Memory B cell (primary cell): ENCODE measurements at regions not wholly inside any gene's neighbourhood (a gene's known extent, or its start where the extent isn't known, plus 50 kb on each side); places are given as distances from the start of the nearest gene placed in this dataset.

ENCODE experiments used
- ATAC-seq: fragments of 150-1000 bp; cut with Tn5 transposase; 2 replicates; pipeline ENCODE4 v1.10.0; 2021; ENCODE audit warnings: low read depth, mild to moderate bottlenecking, moderate library complexity
- DNase-seq, 2 donors: peaks; one replicate each; pipeline ENCODE4 v3.0.0; 2022; ENCODE audit warnings: low spot score in 2 of 2
- H3K27ac Mint-ChIP-seq: one replicate; pipeline ENCODE4 v1.8.0; 2022; ENCODE audit warnings: mild to moderate bottlenecking, moderate library complexity, mixed read lengths
- H3K27me3 Mint-ChIP-seq: one replicate; pipeline ENCODE4 v1.8.0; 2022; ENCODE audit warnings: mixed read lengths
- H3K36me3 Mint-ChIP-seq: one replicate; pipeline ENCODE4 v1.8.0; 2022; ENCODE audit warnings: mild to moderate bottlenecking, mixed read lengths
- H3K4me1 Mint-ChIP-seq: one replicate; pipeline ENCODE4 v1.8.0; 2022; ENCODE audit warnings: mixed read lengths
- H3K4me3 Mint-ChIP-seq: one replicate; pipeline ENCODE4 v1.8.0; 2022; ENCODE audit warnings: mild to moderate bottlenecking, moderate library complexity, mixed read lengths
- H3K9me3 Mint-ChIP-seq: one replicate; pipeline ENCODE4 v1.8.0; 2022; ENCODE audit warnings: mixed read lengths

DNA sequence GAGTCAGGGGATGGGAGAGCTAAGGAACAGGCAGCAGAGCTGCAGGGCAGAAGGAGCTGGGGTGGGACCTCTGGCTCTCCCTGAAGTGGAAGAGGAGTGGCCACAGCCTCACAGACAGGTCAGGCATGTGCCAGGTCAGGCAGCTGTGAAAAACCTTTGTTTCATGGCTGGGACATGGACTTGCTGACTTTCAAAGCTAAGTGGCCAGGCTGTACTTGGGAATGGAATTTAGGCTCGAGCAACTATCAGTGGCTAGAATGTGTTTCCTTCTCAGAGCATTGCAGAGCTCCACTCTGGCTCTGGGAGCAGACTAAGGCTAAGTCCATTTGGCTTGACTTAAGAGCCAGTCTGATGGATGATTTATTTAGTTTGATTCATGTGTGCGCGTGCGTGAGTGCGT lies 385.1 kb downstream of the LMX1A start:
- DNase-seq (no peak), ATAC-seq (no peak)
- Mint-ChIP-seq H3K27ac (no peak overlapping the region), H3K4me3 (no peak overlapping the region), H3K4me1 (no peaks in the 10 kb centered on the region), H3K9me3 (peaks cover 2% of the 10 kb centered on the region), H3K36me3 (no peaks in the 10 kb centered on the region), H3K27me3 (no peaks in the 10 kb centered on the region)

DNA sequence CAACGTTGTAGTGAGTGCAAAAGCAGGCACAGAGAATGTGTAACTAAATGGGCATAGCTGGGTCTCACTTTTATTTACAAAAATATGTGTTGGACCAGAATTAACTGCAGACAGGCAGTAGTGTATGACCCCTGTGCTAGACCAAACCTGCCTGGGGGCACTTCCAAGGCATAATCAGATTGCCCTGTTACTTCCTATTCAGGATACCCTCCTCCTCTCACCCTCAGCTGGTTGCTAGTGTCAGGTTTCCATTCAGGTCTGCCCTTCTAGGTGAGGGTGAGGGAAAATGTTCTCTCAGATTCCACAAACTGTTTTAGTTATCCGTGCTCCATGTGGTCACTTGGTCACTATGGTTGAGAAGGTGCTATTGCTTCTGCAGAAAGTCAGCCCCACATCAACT lies 387.3 kb downstream of the LMX1A start:
- Mint-ChIP-seq H3K4me3 (no peak overlapping the region), H3K36me3 (no peaks in the 10 kb centered on the region), H3K4me1 (no peaks in the 10 kb centered on the region), H3K9me3 (peaks cover 2% of the 10 kb centered on the region), H3K27me3 (no peaks in the 10 kb centered on the region), H3K27ac (no peak overlapping the region)
- ATAC-seq (no peak), DNase-seq (no peak)

DNA sequence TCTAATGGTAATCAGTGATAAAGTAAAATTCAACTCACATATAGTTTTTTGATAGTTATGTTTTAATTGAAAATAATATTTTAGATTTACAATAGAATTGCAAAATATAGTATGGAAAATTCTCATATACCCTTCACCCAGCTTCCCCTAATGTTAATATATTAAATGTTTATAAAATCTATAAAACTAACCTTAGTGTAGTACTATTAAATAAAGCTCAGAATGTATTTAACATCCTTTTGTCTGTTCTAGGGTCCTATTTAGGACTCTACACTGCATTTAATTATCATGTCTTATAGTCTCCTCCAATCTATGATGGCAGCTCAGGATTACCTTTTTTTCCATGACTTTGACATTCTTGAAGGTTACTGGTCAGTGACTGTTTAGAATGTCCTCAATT lies 389.2 kb downstream of the LMX1A start:
- H3K27ac Mint-ChIP-seq, result no peak overlapping the region
- H3K9me3 Mint-ChIP-seq, result peaks cover 2% of the 10 kb centered on the region
- H3K4me1 Mint-ChIP-seq, result no peaks in the 10 kb centered on the region
- H3K36me3 Mint-ChIP-seq, result no peaks in the 10 kb centered on the region
- no peak overlapping the region for H3K4me3 Mint-ChIP-seq
- ATAC-seq (no peak), DNase-seq (no peak)
- H3K27me3 Mint-ChIP-seq, result no peaks in the 10 kb centered on the region

DNA sequence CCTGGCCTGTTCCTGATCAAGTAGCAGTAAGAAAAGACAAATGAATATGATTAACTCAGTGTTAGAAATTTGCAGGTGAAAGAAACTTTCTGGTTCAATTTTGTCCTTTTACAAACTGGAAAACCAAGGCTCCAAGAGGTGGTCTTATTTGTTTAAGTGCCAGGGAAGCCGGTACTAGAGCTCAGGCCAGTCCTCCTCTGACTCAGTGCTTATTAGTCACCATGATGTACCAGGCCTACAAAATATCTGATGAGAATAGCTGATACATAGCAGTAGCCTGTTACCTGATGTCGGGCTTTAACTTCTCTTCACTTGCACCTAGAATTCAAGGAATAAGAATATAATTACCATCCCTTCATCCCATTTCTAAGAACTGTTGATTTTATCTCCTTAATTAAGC lies 394.8 kb downstream of the LMX1A start:
- Mint-ChIP-seq H3K4me3 (no peak overlapping the region), H3K9me3 (peaks cover 3% of the 10 kb centered on the region), H3K27ac (no peak overlapping the region), H3K27me3 (no peaks in the 10 kb centered on the region), H3K4me1 (no peaks in the 10 kb centered on the region), H3K36me3 (no peaks in the 10 kb centered on the region)
- DNase-seq, result no peak
- ATAC-seq, result no peak

DNA sequence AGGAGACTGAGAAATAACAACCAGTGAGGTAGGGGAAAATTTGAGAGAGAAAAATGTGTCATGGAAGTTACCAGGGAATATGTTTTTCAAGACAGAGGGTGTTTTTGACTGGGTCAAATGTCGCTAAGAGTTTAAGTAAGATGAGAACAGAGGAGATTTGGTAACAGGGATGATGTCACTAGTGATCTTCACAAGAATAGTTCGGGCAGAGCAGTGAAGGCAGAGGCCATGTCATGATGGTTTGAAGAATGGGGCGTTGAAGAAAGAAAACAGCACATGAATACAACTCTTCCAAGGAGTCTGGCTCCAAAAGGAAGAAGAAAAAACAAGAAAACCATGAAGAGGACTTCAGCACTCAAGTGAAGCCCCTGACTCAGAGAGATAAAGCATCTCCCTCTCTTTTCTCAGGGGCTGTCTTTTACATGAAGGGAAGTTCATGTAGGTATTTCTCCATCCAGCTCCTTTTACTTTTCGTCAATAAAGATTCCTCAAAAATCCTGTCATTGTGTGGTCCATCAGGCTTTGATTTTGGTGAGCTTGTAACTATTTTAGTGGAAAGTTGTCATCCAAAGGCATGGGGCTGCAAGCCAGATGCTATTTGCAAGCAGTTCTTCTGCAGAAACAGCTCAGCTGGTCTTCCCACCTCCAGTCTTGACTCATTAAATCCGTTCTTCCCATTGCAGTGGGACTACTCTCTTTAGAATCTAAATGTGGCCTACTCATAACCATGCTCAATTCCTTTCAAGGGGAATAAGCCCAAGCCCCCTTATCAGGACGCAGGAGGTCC lies 397.3 kb downstream of the LMX1A start:
- Mint-ChIP-seq H3K9me3 (peaks cover 2% of the 10 kb centered on the region), H3K27me3 (no peaks in the 10 kb centered on the region), H3K4me1 (no peaks in the 10 kb centered on the region), H3K4me3 (no peak overlapping the region), H3K27ac (no peak overlapping the region), H3K36me3 (no peaks in the 10 kb centered on the region)
- ATAC-seq (no peak), DNase-seq (no peak)

DNA sequence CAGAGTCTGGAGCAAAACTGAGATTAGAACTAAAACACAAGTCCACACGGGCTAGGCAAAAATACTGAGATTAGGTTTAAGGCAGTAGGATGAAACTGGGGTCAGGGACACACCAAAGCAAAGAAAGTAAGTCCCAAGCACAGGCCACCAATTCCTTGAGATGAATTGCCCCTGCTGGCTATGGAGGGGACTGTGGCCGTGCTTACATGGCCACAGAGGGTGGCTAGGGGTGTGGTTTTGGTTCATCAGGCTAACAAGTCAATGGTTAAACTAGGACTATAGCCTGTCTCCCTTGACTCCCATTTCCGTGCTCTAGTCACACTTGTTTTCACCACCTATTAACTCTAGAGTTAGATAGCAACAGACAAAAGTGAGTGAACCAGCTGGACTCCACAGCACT lies 394.8 kb downstream of the PBX1 start:
- no peak for DNase-seq
- H3K4me3 Mint-ChIP-seq, result no peak overlapping the region
- H3K27me3 Mint-ChIP-seq, result no peaks in the 10 kb centered on the region
- no peak for ATAC-seq
- H3K4me1 Mint-ChIP-seq, result no peaks in the 10 kb centered on the region
- H3K36me3 Mint-ChIP-seq, result no peaks in the 10 kb centered on the region
- H3K9me3 Mint-ChIP-seq, result peaks cover 4% of the 10 kb centered on the region
- H3K27ac Mint-ChIP-seq, result no peak overlapping the region

DNA sequence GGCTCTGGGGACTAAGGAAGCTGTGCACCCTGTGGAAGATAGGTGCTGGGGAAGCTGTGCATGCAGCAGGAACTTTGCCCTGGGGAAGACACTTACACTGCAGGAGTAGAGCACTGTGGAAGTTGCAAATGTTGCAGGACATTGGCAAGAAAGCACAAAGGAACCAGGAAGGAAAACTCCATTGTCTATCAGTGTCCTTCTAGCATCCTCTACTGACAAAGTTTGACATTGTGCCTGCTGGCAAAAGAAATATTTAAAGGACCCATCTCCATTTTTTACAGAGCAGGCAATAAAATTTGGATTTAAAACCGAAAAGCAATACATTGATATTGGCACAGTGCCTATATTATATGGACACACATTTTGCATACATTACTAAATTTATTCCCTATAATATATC lies 394.1 kb downstream of the PBX1 start:
- no peak overlapping the region for H3K4me3 Mint-ChIP-seq
- no peak overlapping the region for H3K27ac Mint-ChIP-seq
- peaks cover 2% of the 10 kb centered on the region for H3K36me3 Mint-ChIP-seq
- no peak for ATAC-seq
- H3K27me3 Mint-ChIP-seq, result no peaks in the 10 kb centered on the region
- no peaks in the 10 kb centered on the region for H3K4me1 Mint-ChIP-seq
- peaks cover 7% of the 10 kb centered on the region for H3K9me3 Mint-ChIP-seq
- no peak for DNase-seq

DNA sequence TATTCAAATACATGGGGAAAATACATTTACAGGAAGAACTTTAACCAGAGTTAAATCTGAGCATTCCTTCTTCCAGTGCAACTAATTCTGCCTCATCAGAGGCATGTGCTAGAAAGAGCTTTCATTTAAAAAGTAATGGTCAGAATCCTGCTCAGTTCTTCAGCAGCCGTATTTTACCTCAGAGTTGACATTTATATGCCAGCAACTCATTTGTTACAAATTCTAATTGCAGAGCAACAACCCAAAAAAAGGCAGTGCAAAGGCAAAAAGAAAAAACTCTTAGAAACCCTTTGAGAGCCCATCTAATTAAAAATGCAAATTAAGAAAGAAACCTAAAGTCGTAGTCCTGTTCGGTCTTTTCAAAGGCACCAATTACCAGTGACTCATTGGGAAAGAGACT lies 392.5 kb downstream of the PBX1 start:
- H3K27me3 Mint-ChIP-seq, result no peaks in the 10 kb centered on the region
- H3K36me3 Mint-ChIP-seq, result peaks cover 2% of the 10 kb centered on the region
- no peak overlapping the region for H3K27ac Mint-ChIP-seq
- no peak overlapping the region for H3K4me3 Mint-ChIP-seq
- ATAC-seq, result no peak
- no peaks in the 10 kb centered on the region for H3K4me1 Mint-ChIP-seq
- H3K9me3 Mint-ChIP-seq, result peaks cover 15% of the 10 kb centered on the region
- DNase-seq, result no peak

DNA sequence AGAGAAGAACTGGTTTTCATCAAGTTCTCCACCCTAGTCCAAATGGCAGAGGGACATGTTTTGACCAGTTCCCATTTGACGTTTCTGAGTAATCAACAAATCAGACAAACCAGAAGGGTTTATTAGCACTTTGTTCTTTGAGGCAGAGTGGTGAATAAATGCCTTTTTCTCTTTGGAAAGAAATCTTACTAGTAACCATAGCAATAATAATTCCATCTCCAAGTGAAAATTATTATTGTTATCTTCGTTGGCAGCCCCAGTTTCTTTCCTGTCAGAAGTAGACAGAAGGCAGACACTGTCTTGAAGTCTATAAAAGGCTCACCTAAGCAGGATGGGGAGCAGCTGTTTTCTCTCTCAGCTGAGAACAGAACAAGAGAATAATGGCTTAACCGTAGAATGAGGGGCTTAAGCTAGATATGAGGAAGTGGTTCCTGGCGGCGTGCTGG lies 391.6 kb downstream of the PBX1 start:
- Mint-ChIP-seq H3K27me3 (no peaks in the 10 kb centered on the region), H3K27ac (no peak overlapping the region), H3K4me3 (no peak overlapping the region), H3K4me1 (no peaks in the 10 kb centered on the region), H3K9me3 (peaks cover 17% of the 10 kb centered on the region), H3K36me3 (peaks cover 2% of the 10 kb centered on the region)
- DNase-seq (no peak), ATAC-seq (no peak)

DNA sequence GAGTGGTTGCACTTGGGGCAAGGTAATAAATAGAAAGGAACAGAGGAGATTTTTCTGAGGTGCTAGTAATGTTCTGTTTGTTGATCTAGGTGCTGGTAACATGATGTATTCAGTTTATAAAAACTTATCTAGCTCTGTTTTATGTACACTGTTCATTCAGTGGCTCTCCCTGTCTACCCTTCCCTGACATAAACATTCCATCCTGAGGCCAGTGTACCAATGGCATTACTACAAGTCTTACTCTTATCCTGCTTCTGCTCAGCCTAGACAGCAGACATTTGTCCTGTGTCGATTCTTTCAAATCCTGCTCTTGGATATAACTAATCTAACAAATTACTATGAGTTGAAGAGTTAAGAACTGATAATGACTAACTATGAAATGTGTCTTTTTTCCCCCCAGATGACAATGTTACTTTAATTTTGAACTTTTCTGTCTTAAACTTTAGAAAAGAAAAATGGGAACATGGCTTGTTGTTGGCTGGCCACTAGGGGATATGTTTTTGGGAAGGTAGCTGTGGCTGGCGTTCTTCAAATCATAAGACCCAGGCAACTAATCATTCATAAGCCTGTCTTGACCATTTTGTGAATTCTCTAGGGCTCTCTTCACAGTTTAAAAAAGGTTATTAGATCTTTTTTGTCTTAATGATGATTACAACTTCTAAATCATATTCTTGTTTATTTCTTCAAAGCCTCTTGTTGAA lies 390.9 kb downstream of the PBX1 start:
- Mint-ChIP-seq H3K36me3 (peaks cover 2% of the 10 kb centered on the region), H3K27me3 (no peaks in the 10 kb centered on the region), H3K4me3 (no peak overlapping the region), H3K4me1 (no peaks in the 10 kb centered on the region), H3K9me3 (peaks cover 17% of the 10 kb centered on the region), H3K27ac (no peak overlapping the region)
- ATAC-seq (no peak), DNase-seq (no peak)

DNA sequence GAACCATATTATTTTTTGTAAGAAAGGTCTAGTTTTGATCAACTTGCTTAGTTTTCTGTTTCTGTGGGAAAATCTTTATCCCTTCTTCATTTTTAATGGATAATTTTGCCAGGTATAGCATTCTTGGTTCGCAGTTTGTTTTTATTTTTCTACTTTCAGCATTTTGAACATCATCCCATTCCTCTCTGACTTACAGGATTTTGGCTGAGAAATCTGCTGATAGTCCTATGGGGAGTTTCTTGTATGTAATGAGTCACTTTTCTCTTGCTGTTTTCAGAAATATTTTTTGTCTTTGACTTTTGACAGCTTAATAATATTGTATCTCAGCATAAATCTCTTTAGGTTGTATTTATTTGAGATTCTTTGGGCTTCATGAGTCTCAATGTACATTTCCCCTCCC lies 389.1 kb downstream of the PBX1 start:
- Mint-ChIP-seq H3K9me3 (peaks cover 17% of the 10 kb centered on the region), H3K27me3 (no peaks in the 10 kb centered on the region), H3K4me3 (no peak overlapping the region), H3K36me3 (peaks cover 2% of the 10 kb centered on the region), H3K27ac (no peak overlapping the region), H3K4me1 (no peaks in the 10 kb centered on the region)
- DNase-seq (no peak), ATAC-seq (no peak)

DNA sequence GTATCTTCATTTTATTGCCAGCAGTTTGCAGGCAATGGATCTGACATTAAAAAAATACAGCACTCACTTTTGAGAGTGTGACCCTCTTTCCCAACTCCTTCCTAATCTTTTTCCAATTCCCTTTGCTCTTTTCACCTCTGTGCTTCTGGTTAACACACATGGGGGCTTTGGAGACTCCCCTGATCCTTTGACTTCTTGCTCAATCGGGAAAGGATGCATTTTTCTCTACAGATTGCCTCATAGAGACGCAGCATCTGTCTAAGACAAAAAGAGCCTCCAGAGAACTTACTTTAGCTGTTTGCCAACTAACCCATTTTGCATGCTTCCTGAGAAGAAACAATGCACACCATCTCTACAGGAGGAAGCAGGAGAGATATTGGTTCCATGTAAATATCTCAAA lies 378.3 kb downstream of the PBX1 start:
- Mint-ChIP-seq H3K4me1 (no peaks in the 10 kb centered on the region), H3K4me3 (no peak overlapping the region), H3K27ac (no peak overlapping the region), H3K27me3 (no peaks in the 10 kb centered on the region), H3K9me3 (peaks cover 6% of the 10 kb centered on the region), H3K36me3 (no peaks in the 10 kb centered on the region)
- DNase-seq, result no peak
- no peak for ATAC-seq

DNA sequence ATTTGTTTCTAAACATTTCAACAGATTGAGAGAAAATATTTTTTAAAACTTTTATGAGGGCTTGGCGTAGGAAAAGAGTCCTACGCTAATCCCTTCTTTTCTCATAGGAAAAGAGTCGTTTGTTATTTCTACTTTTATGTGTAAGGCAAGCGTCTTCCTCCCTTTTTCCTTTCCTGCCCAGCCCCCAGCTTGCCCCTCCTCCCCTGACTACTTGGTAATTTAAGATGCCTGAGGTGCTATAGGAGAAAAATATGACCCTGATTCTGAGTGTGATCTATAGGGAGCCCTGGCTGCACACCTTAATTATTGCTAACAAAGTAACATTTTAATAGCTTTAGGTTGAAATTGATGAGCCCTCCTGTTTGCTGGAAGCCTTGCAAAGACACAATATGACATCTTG lies 373.6 kb downstream of the PBX1 start:
- DNase-seq, result no peak
- Mint-ChIP-seq H3K27me3 (no peaks in the 10 kb centered on the region), H3K4me1 (no peaks in the 10 kb centered on the region), H3K4me3 (no peak overlapping the region), H3K9me3 (peaks cover 4% of the 10 kb centered on the region), H3K36me3 (no peaks in the 10 kb centered on the region), H3K27ac (no peak overlapping the region)
- no peak for ATAC-seq

DNA sequence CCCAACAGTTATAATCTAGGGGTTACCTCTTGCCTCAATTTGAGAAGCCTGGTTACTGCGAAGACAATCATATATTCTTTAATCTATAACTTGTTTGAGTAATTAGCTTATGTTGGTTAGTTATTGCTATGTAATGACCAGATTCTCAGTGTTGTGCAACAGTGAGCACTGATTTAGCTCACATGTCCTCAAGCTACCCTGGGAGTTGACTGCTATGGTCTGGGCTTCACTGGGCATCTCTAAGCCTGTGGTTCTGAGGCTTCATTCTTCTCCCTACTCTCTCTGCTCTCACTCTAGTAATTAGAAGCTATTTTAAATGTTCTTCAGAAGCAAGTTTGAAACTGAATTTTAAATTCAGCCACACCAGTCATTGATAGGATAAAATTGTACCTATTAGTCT lies 371.8 kb downstream of the PBX1 start:
- H3K4me1 Mint-ChIP-seq, result no peaks in the 10 kb centered on the region
- peaks cover 4% of the 10 kb centered on the region for H3K9me3 Mint-ChIP-seq
- no peaks in the 10 kb centered on the region for H3K36me3 Mint-ChIP-seq
- no peak for ATAC-seq
- H3K27ac Mint-ChIP-seq, result no peak overlapping the region
- no peaks in the 10 kb centered on the region for H3K27me3 Mint-ChIP-seq
- no peak overlapping the region for H3K4me3 Mint-ChIP-seq
- DNase-seq, result no peak

DNA sequence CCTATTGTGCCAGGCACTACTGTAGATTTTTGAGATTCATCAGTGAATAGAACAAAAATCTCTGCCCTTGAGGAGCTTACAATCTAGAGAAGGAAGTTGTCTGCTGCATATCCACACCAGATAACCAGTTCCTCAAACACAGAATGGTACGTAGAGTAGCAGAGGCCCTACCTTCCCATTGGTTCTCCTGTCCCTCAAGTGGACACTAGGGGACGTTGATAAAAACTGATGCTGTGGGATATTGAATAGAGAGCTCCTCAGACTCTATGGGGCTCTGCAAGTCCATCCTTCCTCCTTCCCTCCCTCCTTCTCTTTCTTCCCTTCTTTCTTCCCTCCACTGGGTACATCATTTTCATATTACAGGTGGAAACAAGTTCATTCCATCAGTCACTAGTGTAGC lies 371.3 kb downstream of the PBX1 start:
- no peaks in the 10 kb centered on the region for H3K36me3 Mint-ChIP-seq
- ATAC-seq, result no peak
- peaks cover 4% of the 10 kb centered on the region for H3K9me3 Mint-ChIP-seq
- DNase-seq, result no peak
- H3K4me3 Mint-ChIP-seq, result no peak overlapping the region
- no peak overlapping the region for H3K27ac Mint-ChIP-seq
- H3K27me3 Mint-ChIP-seq, result no peaks in the 10 kb centered on the region
- H3K4me1 Mint-ChIP-seq, result no peaks in the 10 kb centered on the region
